ENCODE measurements at regions not wholly inside any gene's neighbourhood (a gene's known extent, or its start where the extent isn't known, plus 50 kb on each side); places are given as distances from the start of the nearest gene placed in this dataset.

DNA sequence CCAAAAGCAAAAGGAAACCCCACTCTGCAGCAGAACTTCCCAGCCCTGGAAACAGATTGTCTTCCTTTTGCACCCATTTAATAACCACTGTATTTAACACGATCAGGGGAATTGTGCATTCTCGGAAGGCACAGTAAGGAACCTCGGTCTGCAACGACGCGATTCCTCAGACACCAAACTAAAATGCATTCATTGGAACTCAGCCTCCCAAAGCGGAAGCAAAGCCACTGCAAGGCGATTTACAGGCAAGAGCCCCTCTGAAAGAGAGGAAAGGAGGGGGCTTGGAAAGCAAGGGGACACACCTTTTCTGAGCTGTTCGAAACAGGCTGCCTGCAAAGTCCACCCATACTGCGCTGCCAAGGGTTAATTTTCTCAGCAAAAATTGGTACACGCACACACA lies 297.7 kb downstream of the OMA1 start:
- TF ChIP-seq POLR2A (IDR thresholded peaks at IDR 0.05) (no peak), CTCF (IDR thresholded peaks at IDR 0.05) (no peak)

DNA sequence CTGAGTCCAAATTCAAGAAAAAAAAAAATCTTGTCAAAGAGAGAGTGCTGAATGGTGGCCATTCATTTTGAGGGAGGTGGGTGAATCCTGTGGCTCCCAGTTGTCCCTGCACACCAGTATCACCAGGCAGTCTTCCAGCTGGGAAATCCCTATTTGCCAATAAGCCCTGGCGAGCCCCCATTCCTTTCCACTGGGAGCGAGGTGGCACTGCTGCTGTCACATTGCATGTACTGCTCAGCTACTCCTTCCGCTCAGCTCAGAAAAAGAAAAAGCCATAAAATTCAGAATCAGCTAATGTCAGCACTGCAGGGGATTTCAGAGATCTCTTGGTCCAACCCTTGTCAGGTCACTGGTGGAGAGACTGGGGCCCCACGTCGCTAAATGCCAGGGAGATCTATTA lies 298.5 kb downstream of the OMA1 start:
- no peak for DNase-seq
- Histone ChIP-seq H3K9me3 (no peaks in the 10 kb centered on the region), H3K36me3 (no peaks in the 10 kb centered on the region), H3K4me3 (no peak overlapping the region), H3K4me1 (peaks cover 0 to 29% (median 17%) of the 10 kb centered on the region in 12 donors), H3K27ac (no peak overlapping the region), H3K27me3 (peaks cover 0 to 49% (median 10%) of the 10 kb centered on the region in 9 donors)
- intact Hi-C loops (cut with DNase I), result no loop called here
- TF ChIP-seq POLR2A (IDR thresholded peaks at IDR 0.05) (no peak), CTCF (IDR thresholded peaks at IDR 0.05) (no peak)
- 28 to 42% (median 32%) methylated on average over 5 of the region's 5 CpGs for WGBS, 4 donors
- ATAC-seq, result no peak

More for the DNA sequence above, 297.7 kb downstream of the OMA1 start:
- no peak overlapping the region for H3K27ac ChIP-seq
- H3K4me1 ChIP-seq, result peaks cover 0 to 29% (median 17%) of the 10 kb centered on the region in 12 donors
- ATAC-seq, result no peak
- no peaks in the 10 kb centered on the region for H3K9me3 ChIP-seq
- peak overlapping the region in 7 of 12 donors; percentile 24 to 55 (median 52) for H3K4me3 ChIP-seq
- H3K36me3 ChIP-seq, result no peaks in the 10 kb centered on the region
- no peak for DNase-seq
- peaks cover 0 to 49% (median 8%) of the 10 kb centered on the region in 9 donors for H3K27me3 ChIP-seq
- 2 to 10% (median 5%) methylated on average over 11 of the region's 11 CpGs for WGBS, 4 donors
- intact Hi-C loops (cut with DNase I), result no loop called here

DNA sequence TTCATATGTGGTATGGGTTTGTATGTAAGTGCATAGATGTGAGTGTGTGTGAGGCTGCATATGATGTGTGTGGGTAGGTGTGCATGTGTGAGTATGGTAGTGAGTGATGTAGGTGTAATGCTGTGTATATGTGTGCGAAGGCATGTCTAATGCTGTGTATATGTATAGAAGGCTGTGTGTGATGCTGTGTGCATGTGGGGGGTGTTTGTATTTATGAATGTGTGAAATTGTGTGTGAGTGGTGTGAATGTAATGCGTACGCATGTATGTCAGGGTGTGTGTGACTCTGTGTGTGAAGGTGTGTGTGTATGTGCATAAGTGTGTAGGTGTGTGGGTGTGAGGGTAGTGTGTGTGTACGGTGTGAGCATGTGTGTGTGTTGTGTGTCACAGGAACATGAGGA lies 300.0 kb downstream of the OMA1 start:
- no peak for TF ChIP-seq CTCF (IDR thresholded peaks at IDR 0.05)
- TF ChIP-seq POLR2A (IDR thresholded peaks at IDR 0.05), result no peak

GRCh38 chr1:58244872-58245271 lies 301.7 kb downstream of the OMA1 start:
- intact Hi-C loops (cut with DNase I), result no loop called here
- H3K4me1 ChIP-seq, result peaks cover 0 to 22% (median 14%) of the 10 kb centered on the region in 12 donors
- no peak overlapping the region for H3K27ac ChIP-seq
- no peak for DNase-seq
- no peak overlapping the region for H3K4me3 ChIP-seq
- no peak for TF ChIP-seq POLR2A (IDR thresholded peaks at IDR 0.05)
- no peaks in the 10 kb centered on the region for H3K36me3 ChIP-seq
- ATAC-seq, result no peak
- no peaks in the 10 kb centered on the region for H3K9me3 ChIP-seq
- 59 to 63% (median 62%) methylated on average over 3 of the region's 3 CpGs for WGBS, 4 donors
- H3K27me3 ChIP-seq, result peaks cover 0 to 47% (median 10%) of the 10 kb centered on the region in 9 donors

More for the DNA sequence above, 300.0 kb downstream of the OMA1 start:
- H3K9me3 ChIP-seq, result no peaks in the 10 kb centered on the region
- 91 to 98% (median 93%) methylated on average over 4 of the region's 4 CpGs for WGBS, 4 donors
- DNase-seq (no peak), ATAC-seq (no peak)
- H3K36me3 ChIP-seq, result no peaks in the 10 kb centered on the region
- H3K27me3 ChIP-seq, result peaks cover 0 to 49% (median 10%) of the 10 kb centered on the region in 9 donors
- no peak overlapping the region for H3K4me3 ChIP-seq
- H3K4me1 ChIP-seq, result peaks cover 0 to 29% (median 17%) of the 10 kb centered on the region in 12 donors
- intact Hi-C loops (cut with DNase I), result no loop called here
- no peak overlapping the region for H3K27ac ChIP-seq

DNA sequence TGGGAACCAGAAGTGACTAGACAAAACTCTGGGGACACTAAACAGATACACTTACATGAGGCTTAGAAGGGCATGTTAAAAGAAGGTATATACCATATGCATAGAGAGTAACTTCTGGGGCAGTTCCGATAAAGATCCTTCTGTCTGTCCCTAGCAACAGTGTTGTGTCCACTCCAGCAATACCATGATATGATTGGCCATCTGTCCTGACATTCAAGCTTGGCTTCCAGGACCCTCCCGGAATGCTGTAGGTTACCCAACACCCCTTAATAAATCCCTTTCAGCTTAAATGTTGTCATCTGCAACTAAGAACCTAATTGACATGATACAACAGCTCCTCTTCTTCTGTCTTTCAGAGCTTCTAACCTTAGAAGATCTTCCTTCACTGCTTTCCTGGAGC lies 307.7 kb downstream of the OMA1 start:
- intact Hi-C loops (cut with DNase I), result no loop called here
- Histone ChIP-seq H3K27ac (no peak overlapping the region), H3K9me3 (no peaks in the 10 kb centered on the region), H3K4me1 (no peaks in the 10 kb centered on the region), H3K4me3 (no peak overlapping the region), H3K27me3 (peaks cover 0 to 3% (median 0%) of the 10 kb centered on the region in 9 donors), H3K36me3 (no peaks in the 10 kb centered on the region)
- no peak for ATAC-seq
- TF ChIP-seq POLR2A (IDR thresholded peaks at IDR 0.05), result no peak
- no peak for TF ChIP-seq CTCF (IDR thresholded peaks at IDR 0.05)
- WGBS, 4 donors, result 34 to 69% (median 51%) methylated on average over 1 to 2 of the region's 2 CpGs
- DNase-seq, result no peak
